GM18511 (cell line): ENCODE measurements at regions not wholly inside any gene's neighbourhood (a gene's known extent, or its start where the extent isn't known, plus 50 kb on each side); places are given as distances from the start of the nearest gene placed in this dataset.

Experiments
- ATAC-seq: cut with Tn5 transposase; IDR thresholded peaks from one replicate; pipeline ENCODE4 v1.9.1; 2021; ENCODE audit warnings: mild to moderate bottlenecking, moderate library complexity; ENCODE audit not compliant: unreplicated experiment

DNA sequence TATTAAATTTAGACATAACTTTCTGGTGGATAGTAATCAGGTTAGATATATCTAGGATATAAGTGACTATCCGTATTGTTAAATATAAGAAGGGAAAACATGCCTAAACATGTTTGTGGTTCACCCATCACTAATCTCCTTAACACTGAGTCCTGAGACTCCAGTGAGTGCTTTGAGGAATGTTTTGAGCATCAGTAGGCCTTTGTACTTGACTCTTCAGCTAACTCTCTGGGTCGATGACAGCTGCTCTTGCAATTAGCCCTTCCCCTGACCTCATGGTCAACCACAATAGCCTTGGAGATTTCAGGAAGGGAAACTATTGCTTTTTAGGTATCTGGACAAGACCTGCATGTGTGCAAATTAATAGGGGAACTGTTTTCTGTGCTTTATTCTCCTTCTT, 716.8 kb downstream of the EPHA4 start:
- no peak for ATAC-seq

- ATAC-seq: no peak
Measured at GRCh38 chr2:220856486-220856885, 715.6 kb downstream of the EPHA4 start.

DNA sequence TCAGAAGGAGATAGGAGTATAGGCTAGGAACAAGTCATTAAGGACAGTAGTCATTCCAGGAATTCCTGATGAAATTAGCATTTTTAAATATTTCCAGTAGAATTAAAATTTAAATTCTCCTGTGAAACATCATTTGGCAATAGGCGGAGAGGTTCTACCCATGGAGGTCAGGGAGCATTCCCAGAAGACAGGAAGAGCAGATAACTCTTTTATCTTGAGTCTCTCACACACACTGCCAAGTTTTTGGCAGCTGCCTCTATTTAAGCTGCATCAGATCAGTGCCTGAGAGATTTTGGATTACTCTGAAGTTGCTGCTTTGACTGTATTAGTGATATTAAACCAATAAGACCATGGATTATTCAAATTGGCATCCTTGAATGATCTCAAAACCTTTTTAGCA, 714.7 kb downstream of the EPHA4 start:
- ATAC-seq: no peak

- ATAC-seq: no peak
Measured at GRCh38 chr2:220858101-220858500, 714.0 kb downstream of the EPHA4 start.

- ATAC-seq: no peak
Measured at GRCh38 chr2:220871909-220872308, 700.2 kb downstream of the EPHA4 start.

- no peak for ATAC-seq
Measured at GRCh38 chr2:220876080-220876824, 695.9 kb downstream of the EPHA4 start.

- ATAC-seq: no peak
Measured at GRCh38 chr2:220877491-220877890, 694.6 kb downstream of the EPHA4 start.

DNA sequence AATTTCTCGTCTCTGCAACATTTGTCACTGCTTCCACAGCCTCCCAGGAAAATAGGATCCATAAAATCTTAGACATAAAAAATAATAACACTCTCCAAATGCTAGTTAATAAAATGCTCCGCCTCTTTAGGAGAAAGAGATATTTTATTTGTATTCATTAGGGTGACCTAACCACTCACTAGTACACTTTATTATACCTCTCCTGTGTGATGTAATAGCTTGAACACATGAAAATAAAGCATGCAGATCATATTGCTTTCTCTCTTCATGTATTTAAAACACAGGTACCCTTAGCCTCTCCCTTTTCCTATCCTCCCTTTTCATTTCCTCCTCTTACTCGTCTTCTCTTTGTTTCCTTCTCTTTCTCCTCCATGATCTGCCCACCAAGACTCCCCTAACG, 694.2 kb downstream of the EPHA4 start:
- no peak for ATAC-seq

DNA sequence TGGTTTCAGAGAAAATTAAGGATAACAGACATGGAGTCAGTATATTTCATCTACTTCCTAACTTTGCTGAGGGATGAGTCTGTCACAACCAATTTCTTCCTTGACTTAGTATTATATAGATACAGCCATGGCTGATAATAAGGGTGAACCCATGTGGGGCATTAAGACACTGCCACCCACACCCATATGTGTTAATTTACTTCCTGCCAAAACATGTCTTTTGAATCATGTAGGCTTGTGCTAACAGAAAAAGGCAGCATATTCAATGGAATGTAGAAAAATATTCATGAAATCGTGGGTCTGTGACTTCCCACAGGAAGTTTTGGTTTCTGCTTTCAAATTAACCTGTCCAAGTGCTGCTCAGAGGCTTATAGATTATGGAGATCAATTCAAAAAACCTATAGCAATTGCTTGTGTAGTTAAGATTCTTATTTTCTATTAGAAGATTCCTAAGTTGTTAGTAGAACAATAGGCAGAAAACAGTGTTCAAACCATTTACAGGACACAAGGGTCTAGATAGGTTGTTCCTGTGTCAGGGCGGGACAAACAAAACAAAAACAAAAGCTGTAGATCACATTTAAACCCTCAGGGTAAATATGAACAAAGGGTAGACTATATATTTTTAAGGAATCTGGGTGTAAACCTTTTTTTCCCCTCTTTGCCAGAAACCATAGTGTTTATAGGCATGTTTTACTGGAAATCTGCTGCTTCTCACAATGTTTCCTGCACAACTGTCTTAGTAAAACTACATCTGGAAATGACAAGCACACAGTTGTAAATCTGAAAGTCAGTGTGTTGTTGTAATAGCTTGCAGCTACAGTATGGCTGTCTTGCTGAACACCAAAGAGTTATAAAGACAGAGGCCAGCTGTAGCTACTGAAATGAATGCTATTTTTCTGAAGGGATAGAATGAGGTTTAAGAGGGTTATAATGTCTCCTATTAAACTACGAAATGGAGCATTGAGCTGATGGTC, 691.2 kb downstream of the EPHA4 start:
- no peak for ATAC-seq

DNA sequence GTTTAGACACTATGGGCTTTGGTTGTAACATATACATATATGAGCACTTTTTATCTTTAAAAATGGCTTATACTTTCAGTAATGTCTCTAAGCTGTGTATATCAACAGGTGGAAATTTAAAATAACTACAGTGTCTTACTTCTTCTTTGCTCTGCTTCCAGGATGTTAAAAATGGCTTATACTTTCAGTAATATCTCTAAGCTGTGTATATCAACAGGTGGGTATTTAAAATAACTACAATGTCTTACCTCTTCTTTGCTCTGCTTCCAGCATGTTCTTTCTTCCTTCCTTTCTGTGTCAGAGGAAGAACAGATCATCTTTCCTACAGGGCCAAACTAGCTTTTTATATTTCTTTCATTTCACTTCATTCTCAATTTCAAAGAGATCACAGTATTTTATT, 689.6 kb downstream of the EPHA4 start:
- no peak for ATAC-seq

DNA sequence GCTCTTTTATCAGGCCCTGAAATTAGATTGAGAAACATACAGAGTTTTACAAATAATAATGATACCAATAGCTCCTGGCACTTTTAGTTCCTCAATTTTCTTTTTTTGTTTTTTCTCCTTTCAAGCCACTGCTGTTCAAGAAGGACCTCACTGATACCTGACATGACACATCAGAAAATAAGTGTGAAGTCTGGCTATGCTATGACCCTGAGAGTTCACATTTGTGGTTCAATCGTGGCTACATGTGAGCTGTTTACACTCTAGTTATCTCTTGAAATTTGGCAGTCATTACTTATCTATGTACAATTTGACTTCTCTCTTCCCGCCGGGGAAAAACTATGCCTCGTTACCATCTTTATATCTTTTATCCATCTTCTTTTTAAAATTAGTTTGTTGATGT, 686.5 kb downstream of the EPHA4 start:
- no peak for ATAC-seq

- ATAC-seq: no peak
Measured at GRCh38 chr2:220887271-220887870, 684.7 kb downstream of the EPHA4 start.

DNA sequence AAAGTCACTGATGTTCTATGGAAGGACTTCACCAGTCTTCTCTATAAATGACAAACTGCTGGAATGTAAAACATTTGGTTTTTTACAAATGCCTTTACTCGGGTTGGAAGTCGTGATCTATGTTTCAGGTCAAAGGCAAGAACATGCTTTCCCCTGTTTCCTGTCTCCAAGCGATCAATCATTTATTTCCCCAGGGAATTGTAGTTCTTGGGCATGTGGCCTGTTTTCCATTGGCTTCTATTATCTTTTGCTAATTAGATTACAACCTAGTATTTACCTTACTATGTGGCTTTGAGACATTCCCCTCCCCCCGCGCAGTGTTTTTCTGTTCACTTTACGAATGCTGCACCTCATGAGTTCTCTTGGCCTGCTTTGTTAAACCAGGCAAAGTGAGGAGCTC, 684.2 kb downstream of the EPHA4 start:
- no peak for ATAC-seq

DNA sequence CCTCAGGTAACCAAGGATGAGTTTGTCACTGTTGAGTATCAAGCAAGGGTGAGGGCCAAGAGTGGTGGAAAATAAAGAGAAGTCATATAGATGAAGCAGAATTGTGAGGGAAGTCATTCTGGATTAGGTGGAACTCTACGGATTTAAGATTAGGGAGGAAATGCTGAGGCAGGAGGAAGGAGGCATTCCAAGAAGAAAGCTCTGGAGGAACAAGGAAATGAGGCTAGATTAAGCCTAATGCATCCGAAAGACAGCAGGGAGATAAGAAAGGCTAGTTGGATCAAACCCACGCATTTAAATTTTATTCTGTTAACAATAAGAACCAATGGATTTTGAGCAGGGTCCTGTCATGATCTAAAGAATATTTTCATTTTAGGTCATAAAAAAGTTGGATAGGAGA, 681.2 kb downstream of the EPHA4 start:
- no peak for ATAC-seq

GRCh38 chr2:220891405-220891804, 680.7 kb downstream of the EPHA4 start:
- no peak for ATAC-seq

DNA sequence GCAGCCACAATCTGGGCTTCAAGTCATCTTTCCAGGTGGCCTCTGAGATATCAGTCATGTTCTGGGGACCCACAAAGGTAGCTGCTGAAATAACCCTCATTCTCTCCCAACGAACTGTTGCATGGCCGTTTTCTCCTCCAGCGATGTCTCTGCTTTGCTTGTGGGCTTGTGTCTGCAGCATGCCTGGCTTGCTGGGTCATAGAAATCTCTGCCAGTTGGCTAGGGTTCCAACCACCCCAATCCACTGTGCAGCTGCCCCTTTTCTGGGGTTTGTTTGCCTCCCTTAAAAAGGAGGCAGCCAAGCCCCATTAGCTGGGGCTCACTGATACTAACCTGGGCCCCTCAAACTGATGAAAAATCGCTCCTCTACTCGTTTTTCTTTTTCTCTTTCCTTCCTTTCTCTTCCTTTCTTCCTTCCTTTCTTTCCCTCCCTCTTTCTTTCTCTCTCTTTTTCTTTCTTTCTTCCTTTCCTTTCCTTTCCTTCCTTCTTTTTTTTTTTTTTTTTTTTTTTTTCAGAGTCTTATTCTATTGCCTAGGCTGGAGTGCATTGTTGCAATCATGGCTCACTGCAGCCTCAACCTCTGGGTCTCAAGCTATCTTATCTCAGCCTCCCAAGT, 680.0 kb downstream of the EPHA4 start:
- ATAC-seq: no peak

DNA sequence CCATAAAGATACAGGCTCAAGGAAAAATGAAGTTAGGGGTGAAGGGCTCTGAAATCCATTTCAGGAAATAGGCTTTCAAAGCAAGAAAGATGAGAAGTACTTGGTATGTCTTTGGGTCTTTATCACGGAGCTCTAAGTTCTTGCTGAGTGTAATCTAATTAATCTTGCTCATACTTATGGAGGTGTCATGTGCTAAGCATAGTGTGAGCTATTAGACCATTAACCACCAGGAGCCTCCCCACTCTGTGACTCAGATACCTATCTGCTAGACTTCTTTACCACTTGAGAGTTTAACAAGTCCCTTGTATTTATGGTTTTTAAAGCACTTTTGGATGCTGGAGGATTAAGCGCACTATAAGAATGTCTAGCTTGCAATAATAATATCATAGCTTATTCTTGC, 678.7 kb downstream of the EPHA4 start:
- no peak for ATAC-seq

GRCh38 chr2:220894069-220894468, 678.0 kb downstream of the EPHA4 start:
- ATAC-seq: no peak

DNA sequence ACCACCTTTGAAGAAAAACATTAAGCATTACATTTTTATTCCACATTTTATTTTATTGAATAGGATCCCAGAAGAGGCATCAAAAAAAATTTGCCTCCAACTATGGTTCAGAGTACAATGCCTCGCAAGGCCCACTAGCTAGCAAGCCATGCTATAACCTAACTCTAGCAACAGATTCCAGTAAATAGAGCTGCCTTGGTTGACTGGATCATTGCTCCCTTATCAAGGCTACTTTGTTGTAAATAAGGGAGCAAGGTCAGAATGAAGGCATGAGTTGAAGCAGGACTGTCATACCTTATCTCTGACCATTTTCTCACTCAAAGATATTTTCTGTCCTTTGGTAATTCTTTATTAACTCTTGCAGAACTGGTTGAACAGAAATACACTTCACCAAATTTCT, 672.6 kb downstream of the EPHA4 start:
- no peak for ATAC-seq

DNA sequence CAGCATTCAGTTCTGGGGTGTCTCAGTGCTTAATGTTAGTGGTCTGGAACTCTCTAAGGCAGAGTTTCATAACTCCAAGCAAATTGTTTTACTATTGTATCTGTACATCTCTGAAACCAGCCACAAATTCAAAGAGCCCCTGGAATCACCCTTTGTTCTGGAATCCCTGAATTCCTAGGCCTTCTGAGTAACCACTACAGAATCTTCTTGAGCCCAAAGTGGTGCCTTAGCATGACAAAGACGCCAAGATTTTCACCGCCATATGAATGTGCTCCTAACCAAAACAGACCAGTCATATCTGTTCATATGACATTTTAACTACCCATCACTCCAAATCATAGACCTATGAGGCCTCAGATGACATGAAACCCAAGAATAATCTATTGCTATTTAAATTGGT, 668.1 kb downstream of the EPHA4 start:
- no peak for ATAC-seq

- no peak for ATAC-seq
Measured at GRCh38 chr2:220913384-220913783, 658.7 kb downstream of the EPHA4 start.
